Gastrocnemius medialis (tissue), 4 donors: ENCODE measurements at regions not wholly inside any gene's neighbourhood (a gene's known extent, or its start where the extent isn't known, plus 50 kb on each side); places are given as distances from the start of the nearest gene placed in this dataset.

Experiments used
- ATAC-seq, 2 donors: fragments of 150-250 bp; one replicate each; pipeline ENCODE4 v1.9.1; 2016
- DNase-seq, 2 donors: peaks; one replicate each; pipeline ENCODE4 v3.0.0-alpha.2; 2019
- H3K27ac ChIP-seq, 4 donors: fragments of 200-600 bp; sonication (generic); 1 replicate in 1 of 4; 2 replicates in 3 of 4; pipeline ENCODE4 v1.5.1; 2016 to 2018; ENCODE audit warnings: mild to moderate bottlenecking in 2 of 4, moderate library complexity in 1 of 4
- H3K27me3 ChIP-seq, 3 donors: fragments of 200-600 bp; sonication (generic) in 2 of 3; 1 replicate in 1 of 3; 2 replicates in 2 of 3; pipeline versions ENCODE4 v1.5.1 to v1.6.0; 2016 to 2019; ENCODE audit warnings: mild to moderate bottlenecking in 1 of 3, moderate library complexity in 1 of 3
- H3K36me3 ChIP-seq, 2 donors: fragments of 200-600 bp; sonication (generic) in 1 of 2; one replicate each; pipeline ENCODE4 v1.5.1; 2017 to 2018
- H3K4me1 ChIP-seq, 2 donors: fragments of 200-600 bp; sonication (generic) in 1 of 2; one replicate each; pipeline ENCODE4 v1.5.1; 2016 to 2017; ENCODE audit warnings: mild to moderate bottlenecking in 2 of 2
- H3K4me3 ChIP-seq, 4 donors: fragments of 200-600 bp; sonication (generic) in 3 of 4; 1 replicate in 1 of 4; 2 replicates in 3 of 4; pipeline ENCODE4 v1.5.1; 2016 to 2019; ENCODE audit warnings: mild to moderate bottlenecking in 2 of 4
- H3K9me3 ChIP-seq, 3 donors: fragments of 200-600 bp; sonication (generic) in 2 of 3; 1 replicate in 1 of 3; 2 replicates in 2 of 3; pipeline ENCODE4 v1.5.1; 2016 to 2019
- CTCF ChIP-seq, 5 experiments: fragments of 450-650 bp in 3 of 5; fragments of 200-600 bp in 2 of 5; sonication (generic) in 2 of 5; IDR thresholded peaks in 4 of 5; conservative IDR thresholded peaks in 1 of 5; 1 replicate in 4 of 5; 2 replicates in 1 of 5; pipeline ENCODE4 v1.5.1; 2016 to 2019; ENCODE audit warnings: antibody characterized with exemption in 5 of 5, mild to moderate bottlenecking in 3 of 5, moderate library complexity in 3 of 5
- POLR2A ChIP-seq, 2 donors: fragments of 450-650 bp; IDR thresholded peaks; one replicate each; pipeline ENCODE4 v1.6.1; 2017; ENCODE audit warnings: antibody characterized with exemption in 2 of 2, mild to moderate bottlenecking in 2 of 2, moderate library complexity in 2 of 2
- in situ Hi-C, 4 donors: fragments of 200-750 bp; cut with MboI; loops; one replicate each; pipeline versions ENCODE4 v1.15.0 to v1.8.0; 2017; ENCODE audit warnings: low sequenced_read_pairs in 4 of 4
- intact Hi-C: fragments of 100-400 bp; cut with DNase I; formaldehyde crosslinking; loops from one replicate; pipeline ENCODE4 v1.15.1; 2023; ENCODE audit warnings: low total_unique reads

DNA sequence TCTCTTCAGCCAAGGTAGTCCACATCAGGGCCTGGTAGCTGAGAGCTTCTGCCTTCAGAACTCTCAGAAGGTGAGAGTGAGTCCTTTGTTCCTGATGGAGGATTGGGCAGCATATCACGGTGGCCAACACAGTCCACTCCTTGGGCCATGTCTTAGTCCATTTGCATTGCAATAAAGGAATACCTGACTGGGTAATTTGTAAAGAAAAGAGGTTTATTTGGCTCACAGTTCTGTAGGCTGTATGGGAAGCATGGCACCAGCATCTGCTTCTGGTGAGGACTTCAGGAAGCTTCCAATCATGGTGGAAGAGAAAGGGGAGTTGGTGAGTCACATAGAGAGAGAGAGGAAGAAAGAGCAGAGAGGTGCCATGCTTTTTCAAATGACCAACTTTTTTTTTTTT, 98.8 kb downstream of the ADCYAP1 start:
- in situ Hi-C loops = no loop called here
- intact Hi-C loops = no loop called here
- no peaks in the 10 kb centered on the region for H3K4me1 ChIP-seq

DNA sequence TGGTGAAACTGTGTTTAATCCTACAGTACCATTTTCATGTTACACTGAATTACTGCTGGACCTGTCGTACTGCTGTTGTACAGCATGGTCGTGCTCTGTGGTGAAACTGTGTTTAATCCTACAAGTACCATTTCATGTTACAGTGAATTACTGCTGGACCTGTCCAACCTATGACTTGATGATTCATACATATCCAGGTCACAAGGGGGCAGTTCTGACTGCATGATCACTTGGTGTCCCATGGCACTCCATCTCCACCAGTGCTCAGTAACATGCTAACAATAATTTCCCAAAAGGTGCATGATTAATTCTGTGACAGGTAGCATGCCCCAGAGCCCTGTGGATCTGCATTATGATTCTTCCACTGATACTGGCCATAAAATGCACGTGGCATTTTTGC, 101.6 kb downstream of the ADCYAP1 start:
- in situ Hi-C loops (no loop called here), intact Hi-C loops (no loop called here)
- no peak for DNase-seq
- Histone ChIP-seq H3K4me1 (no peaks in the 10 kb centered on the region), H3K36me3 (no peaks in the 10 kb centered on the region), H3K27me3 (no peaks in the 10 kb centered on the region), H3K27ac (no peak overlapping the region), H3K4me3 (no peak overlapping the region), H3K9me3 (no peaks in the 10 kb centered on the region)
- ATAC-seq = no peak
- TF ChIP-seq CTCF (IDR thresholded peaks at IDR 0.05 in 4 of 5, conservative IDR thresholded peaks at IDR 0.05 in 1 of 5) (no peak), POLR2A (IDR thresholded peaks at IDR 0.05) (no peak)

More for the DNA sequence above, 98.8 kb downstream of the ADCYAP1 start:
- Histone ChIP-seq H3K27me3 (no peaks in the 10 kb centered on the region), H3K9me3 (no peaks in the 10 kb centered on the region), H3K4me3 (no peak overlapping the region), H3K27ac (no peak overlapping the region), H3K36me3 (no peaks in the 10 kb centered on the region)
- TF ChIP-seq CTCF (IDR thresholded peaks at IDR 0.05 in 4 of 5, conservative IDR thresholded peaks at IDR 0.05 in 1 of 5) = no peak
- TF ChIP-seq POLR2A (IDR thresholded peaks at IDR 0.05) = no peak
- no peak for DNase-seq
- ATAC-seq = no peak

GRCh38 chr18:1006965-1007364, 102.3 kb downstream of the ADCYAP1 start:
- TF ChIP-seq POLR2A (IDR thresholded peaks at IDR 0.05) (no peak), CTCF (IDR thresholded peaks at IDR 0.05 in 4 of 5, conservative IDR thresholded peaks at IDR 0.05 in 1 of 5) (no peak)
- H3K36me3 ChIP-seq = no peaks in the 10 kb centered on the region
- ATAC-seq = no peak
- no peaks in the 10 kb centered on the region for H3K27me3 ChIP-seq
- H3K9me3 ChIP-seq = no peaks in the 10 kb centered on the region
- H3K27ac ChIP-seq = no peak overlapping the region
- H3K4me1 ChIP-seq = no peaks in the 10 kb centered on the region
- H3K4me3 ChIP-seq = no peak overlapping the region
- DNase-seq = no peak
- intact Hi-C loops (no loop called here), in situ Hi-C loops (no loop called here)

- no peaks in the 10 kb centered on the region for H3K9me3 ChIP-seq
- no peaks in the 10 kb centered on the region for H3K27me3 ChIP-seq
- no peaks in the 10 kb centered on the region for H3K36me3 ChIP-seq
- in situ Hi-C loops = no loop called here
- no peak overlapping the region for H3K4me3 ChIP-seq
- no peaks in the 10 kb centered on the region for H3K4me1 ChIP-seq
- no peak overlapping the region for H3K27ac ChIP-seq
- TF ChIP-seq CTCF (IDR thresholded peaks at IDR 0.05 in 4 of 5, conservative IDR thresholded peaks at IDR 0.05 in 1 of 5) = no peak
- no peak for TF ChIP-seq POLR2A (IDR thresholded peaks at IDR 0.05)
- intact Hi-C loops = no loop called here
- ATAC-seq (no peak), DNase-seq (no peak)
Measured at GRCh38 chr18:1011349-1011748, 106.7 kb downstream of the ADCYAP1 start.

DNA sequence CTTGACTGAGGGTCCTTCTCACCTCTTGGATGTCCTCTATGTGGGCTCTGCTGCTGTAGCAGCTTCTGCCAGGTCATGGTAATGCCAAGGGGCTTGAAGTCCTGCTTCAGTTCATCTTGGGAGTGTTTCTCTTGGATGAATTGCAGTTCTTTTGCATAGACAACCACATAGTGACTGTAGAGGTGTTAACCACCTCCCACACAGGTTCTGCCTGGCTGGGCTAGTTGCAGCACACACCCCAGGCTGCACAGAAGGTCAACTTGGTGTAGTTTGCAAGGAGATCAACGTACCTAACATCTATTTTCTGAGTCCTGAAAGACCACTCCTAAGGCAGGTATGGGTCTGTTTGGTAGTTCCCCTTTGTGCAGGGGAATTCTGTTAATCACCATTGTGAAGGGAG, 108.1 kb downstream of the ADCYAP1 start:
- H3K4me1 ChIP-seq = no peaks in the 10 kb centered on the region
- DNase-seq (no peak), ATAC-seq (no peak)
- no peak overlapping the region for H3K4me3 ChIP-seq
- no peaks in the 10 kb centered on the region for H3K36me3 ChIP-seq
- H3K9me3 ChIP-seq = no peaks in the 10 kb centered on the region
- TF ChIP-seq CTCF (IDR thresholded peaks at IDR 0.05 in 4 of 5, conservative IDR thresholded peaks at IDR 0.05 in 1 of 5) (no peak), POLR2A (IDR thresholded peaks at IDR 0.05) (no peak)
- H3K27me3 ChIP-seq = no peaks in the 10 kb centered on the region
- no peak overlapping the region for H3K27ac ChIP-seq
- in situ Hi-C loops = no loop called here
- intact Hi-C loops = no loop called here
